GM19452 (cell line): ENCODE measurements at regions not wholly inside any gene's neighbourhood (a gene's known extent, or its start where the extent isn't known, plus 50 kb on each side); places are given as distances from the start of the nearest gene placed in this dataset.
"Not testable (repeated sequence)": the region's sequence is repeated elsewhere in the genome, so short reads cannot be mapped to it uniquely, and the experiment has no call there.

Experiments
- ATAC-seq: cut with Tn5 transposase; IDR thresholded peaks from one replicate; pipeline ENCODE4 v1.9.1; 2021; ENCODE audit not compliant: unreplicated experiment

DNA sequence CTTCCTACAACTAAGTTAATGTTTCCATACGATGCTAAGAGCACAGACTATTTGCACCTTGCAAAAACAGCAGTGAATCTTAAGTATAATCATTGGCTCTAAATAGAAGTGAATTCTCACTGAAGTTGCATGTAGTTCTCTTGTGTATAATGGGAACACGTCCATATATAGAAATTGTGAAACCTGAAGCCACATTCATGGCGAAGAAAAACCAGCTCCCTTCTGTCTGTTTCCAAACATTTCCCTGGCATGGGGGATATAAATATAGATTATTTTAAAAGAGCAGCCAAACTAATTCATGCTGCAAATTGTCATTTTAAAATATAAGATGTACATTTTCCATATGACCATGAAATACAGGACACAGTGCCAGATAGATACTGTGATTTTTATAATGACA, 71.1 kb downstream of the TRAM1L1 start:
- no peak for ATAC-seq

DNA sequence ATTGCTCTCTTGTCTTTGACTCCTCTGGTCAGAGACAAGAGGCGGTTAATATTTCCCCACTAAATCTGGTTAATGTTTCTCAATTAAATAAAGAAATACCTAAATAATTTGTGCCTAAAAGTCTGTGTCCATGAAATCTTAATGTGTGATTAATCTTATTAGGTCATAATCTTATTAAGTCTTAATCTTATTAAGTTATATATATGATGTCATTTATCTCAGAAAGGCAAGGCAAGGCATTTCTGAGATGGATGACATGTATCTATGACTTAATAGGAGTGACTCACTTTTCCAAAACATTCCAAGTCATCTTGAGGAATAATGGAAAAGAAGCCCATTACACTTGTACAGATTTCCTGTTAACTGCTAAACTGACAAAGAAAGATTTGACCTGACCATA, 74.7 kb downstream of the TRAM1L1 start:
- no peak for ATAC-seq

DNA sequence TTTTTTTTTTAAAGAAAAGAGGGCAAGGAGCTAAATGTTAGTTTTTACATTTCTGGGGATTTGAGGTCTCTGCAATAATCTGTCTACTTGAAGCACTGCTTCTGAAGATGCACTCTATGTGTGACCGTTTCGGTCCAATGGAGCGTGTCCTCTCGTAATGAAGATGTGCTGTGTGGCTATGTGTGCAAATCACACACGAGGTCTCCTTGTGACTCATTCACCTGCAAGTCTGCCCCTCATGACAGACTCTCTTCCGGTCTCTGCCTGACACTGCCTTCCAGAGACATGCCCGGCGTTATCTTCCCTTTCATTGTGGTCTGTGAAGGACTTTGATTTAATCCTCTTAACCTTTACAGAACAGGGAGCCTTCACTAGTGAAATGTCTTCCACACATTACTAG, 84.3 kb downstream of the TRAM1L1 start:
- no peak for ATAC-seq

DNA sequence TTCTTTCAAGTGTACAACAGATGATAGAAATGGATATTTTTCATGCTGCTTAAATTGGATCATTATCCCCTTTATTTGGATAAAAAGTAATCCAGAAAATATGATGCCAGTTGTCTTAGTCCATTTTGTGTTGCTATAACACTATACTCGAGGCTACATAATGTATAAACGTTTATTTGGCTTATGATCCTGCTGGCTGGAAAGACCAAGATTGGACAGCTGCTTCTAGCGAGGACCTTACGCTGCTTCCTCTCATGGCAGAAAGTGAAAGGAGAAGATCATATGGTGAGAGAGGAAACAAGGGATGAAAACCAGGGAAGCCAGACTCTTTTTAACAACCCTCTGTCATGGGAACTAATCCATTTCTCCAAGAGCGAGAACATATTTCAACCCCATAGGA, 102.7 kb downstream of the TRAM1L1 start:
- ATAC-seq = no peak

DNA sequence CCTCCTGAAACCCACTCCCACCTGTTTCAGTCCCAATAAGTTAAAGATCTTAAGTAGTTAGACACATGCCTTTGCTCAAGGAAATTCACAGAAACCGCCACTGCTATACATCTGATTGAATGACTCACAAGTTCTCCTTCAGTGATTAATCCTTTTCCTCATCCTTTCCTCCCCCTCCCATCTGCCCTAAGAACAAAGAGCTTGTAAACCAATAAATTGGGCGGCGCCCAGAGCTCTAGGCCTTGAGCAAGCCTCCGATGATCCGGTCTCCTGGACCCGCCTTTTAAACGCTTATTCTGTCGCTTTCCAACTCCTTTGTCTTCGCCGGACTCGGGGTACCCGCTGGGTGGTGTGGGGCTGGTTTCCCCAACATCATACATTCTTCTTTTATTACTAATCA, 104.9 kb downstream of the TRAM1L1 start:
- ATAC-seq = not testable (repeated sequence)

DNA sequence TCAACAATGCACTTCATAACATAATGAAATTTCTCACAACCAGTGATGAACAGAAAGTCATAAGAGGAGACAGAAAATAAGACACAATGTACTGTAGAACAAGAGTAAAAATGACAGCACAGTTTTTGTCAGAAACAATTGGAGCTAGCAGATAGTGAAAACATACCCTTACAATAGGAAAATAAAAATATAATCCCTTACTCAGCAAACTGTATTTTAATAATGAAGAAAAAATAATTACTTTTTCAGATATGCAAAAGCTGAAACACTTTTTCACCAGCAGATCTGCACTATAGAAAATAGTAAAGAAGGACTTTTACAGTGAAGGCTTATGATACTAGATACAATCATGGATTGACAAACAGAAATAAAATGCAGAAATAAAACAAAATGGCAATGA, 126.3 kb downstream of the TRAM1L1 start:
- no peak for ATAC-seq

DNA sequence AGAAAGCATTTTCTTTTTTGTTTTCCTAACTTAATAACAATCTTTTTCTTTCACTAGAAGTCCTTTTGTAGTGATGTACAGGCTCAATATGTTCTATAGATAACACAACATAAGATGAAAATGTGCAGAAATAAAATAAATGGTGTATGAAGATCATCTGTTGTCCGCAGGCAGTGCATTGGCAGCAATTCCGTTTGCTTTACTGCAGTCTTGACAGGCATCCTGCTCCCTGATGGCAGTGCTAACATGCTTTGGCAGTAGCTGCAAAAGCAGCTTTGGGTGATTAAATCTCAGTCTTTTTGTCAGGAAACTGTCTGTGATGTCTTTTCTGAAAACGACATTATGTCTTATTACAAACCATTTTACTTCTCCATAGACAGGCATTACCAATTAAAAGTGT, 131.4 kb downstream of the TRAM1L1 start:
- ATAC-seq = no peak

DNA sequence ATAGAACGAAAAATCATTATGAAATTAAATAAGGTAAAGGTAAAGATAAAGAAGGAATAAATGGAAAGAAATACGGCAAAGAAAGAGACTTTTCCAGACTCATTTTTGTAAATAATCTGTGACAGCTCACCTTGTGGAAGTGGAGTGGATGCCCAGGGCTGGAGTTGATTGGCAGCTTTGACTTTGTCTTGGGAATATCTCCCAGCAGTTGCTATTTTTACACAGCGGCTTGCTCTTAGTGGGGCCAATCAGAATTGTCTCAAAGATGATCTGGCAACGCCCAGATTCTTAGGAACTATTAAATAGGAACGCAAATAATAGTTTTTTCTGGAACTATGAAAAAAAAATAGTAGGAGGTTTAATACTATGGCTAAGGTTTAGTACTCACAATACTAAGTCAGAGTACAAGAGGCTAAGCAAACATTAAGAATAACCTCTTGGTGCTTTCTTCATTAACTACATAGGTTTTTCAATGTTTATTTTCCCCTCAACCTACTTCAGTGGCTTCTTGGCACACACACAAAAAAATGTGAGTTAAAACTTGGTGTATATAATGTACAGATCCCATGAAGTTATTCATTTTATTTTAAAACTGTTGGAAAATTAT, 132.7 kb downstream of the TRAM1L1 start:
- no peak for ATAC-seq

DNA sequence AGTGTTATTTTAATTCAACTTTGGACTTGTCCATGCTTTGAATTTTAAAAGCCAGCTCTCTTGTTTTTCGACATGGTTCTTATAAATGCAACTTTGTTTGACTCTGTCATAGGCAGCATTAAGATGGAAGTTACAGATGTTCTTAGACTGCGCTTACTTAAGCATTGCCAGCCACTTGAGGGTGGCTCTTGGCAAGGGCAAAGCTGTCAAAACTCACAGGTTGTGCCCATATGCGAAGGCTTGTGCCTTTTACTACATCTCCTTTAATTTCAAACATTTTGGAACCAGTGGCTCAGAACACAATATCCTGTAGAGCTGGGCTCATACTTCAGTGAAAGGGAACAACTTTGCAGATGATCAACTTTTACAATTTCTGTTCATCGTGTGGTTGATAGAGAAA, 135.5 kb downstream of the TRAM1L1 start:
- no peak for ATAC-seq

DNA sequence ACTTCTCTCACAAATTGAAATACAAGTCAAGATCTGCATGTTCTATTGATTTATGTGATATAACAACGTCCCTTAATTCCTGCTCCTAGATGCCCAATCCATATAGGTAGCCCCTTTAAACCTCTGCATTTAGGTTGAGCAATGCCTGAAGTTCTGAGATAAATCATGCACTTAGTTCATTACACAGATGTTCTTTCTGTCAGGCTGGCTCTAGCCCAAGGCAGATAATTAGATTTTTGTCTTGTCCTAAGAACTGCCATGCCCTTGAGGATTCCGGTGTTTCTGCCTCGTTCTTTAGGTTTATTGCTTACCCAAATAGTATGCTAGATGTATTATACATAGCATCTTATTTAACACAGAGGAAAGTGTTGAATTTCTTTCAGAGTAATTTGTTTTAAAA, 143.1 kb downstream of the TRAM1L1 start:
- ATAC-seq = no peak

DNA sequence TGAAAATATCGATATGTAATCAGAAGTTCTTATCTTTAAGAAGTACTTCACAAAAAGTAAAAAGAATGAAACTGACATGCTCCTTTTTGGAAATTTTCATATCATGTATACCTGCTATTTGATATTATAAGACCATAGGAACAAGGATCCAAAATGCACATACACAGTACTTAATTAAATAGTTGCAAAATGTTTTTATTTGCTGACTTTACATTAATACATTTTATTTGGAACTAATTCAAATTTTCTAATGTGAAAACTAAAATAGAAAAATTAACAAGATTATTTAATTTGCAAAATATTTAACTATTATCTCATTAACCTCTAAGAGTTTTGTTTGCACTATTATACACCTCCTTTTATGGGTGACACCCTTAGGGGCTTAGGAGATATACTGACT, 155.0 kb downstream of the TRAM1L1 start:
- ATAC-seq = no peak

DNA sequence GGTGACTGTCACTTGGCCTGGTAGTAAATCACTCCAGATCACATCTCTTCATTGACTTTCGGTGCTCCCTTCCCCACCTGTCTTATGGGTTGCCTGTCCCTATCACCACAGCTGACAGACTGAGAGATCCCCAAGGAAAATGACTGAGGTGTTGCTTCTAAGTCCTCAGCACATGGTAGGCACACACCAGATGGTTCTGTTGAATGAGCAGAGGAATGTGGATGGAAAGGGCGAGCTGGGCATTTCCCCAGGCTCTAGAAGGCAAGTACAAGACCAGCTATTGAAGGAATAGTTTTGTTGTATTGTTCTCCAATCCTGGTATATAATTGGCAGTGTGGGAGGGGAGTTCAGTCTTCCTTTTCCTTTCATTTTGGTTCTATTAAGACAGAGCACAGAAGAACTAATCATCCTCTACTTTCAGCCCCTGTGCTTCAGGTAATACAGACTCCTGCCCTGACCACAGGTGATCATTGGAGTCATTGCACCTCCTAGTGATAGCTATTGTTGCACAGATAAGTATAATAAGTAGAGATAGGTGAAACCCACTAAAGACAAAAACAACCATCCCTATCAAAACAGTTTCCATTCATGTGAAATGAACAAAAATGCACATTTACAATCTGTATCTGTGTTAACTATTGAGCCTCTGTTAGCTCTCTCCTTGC, 158.6 kb downstream of the TRAM1L1 start:
- no peak for ATAC-seq

DNA sequence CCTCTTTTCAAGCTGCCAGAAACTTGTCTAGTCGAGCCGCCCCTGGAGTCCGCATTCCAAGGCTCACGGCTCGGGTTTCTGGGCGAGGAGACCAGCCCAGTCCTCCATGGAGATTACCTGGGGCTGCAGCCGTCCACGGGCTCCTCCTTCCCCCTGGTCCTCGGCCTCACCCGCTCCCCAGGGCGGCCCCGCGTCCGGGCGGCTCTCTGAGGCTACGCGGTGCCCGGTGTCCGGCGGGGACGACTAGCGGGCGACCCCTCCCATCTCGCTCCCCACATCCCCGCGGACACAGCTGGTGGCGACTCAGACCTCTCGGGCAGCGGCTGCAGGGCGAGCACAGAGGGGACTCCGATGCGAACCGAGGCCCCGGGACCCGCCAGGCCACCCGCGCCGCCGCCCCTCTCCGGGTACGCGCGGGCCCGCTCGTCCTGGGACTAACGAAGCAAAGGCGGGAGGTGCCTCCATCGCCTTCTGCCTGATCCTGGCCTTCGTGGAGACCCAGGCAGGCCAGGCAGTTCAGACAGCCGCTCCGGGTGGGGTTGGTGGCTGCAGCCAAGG, 159.4 kb downstream of the TRAM1L1 start:
- ATAC-seq = no peak

DNA sequence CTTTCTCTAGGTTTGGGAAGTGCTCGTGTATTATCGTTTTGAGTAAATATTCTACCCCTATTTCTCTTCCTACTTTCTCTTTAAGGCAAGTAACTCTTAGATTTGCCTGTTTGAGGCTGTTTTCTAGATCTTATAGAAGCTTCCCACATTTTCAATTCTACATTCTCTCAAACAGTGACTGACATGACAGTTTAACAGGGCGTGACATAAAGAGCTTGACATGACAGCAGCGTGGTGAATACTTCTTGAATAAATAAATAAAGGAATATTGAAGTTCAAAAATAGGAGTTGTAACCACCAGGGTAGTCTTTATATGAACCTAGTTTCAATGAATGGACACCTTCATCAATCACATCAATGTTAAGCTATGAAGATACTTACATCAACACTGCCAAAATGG, 162.0 kb downstream of the TRAM1L1 start:
- ATAC-seq = no peak

DNA sequence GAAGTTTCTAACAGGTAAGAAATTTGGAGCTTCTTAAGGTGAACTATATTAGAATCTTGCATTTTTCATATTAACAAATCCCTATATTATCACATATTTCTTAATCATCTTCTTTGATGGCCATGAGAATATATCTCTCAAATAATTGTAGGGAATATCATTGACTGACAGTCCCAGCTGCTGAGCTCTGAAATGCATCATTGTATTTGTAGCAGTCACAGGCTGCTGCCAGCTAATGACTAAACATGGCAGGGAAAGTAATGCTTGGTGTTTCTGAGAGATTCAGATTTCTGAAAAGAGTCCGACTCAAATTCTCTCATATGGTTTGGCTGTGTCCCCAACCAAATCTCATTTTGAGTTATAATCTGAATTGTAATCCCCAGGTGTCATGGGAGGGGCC, 171.9 kb downstream of the TRAM1L1 start:
- ATAC-seq = no peak

DNA sequence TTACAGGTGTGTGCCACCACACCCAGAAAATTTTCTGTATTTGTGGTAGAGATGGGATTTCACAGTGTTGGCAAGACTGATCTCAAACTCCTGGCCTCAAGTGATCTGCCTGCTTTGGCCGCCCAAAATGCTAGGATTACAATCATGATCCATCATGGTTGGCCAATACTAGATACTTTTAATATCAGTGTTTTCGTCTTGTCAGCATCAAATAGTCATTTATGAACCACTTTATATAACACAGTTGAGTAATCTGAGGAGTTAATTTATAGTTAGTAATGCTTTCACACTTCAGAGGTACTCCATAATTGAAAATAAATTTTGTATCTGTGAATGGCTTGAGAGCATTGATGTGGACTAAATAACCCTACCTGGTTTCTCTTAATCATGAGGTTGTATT, 178.6 kb downstream of the TRAM1L1 start:
- no peak for ATAC-seq

DNA sequence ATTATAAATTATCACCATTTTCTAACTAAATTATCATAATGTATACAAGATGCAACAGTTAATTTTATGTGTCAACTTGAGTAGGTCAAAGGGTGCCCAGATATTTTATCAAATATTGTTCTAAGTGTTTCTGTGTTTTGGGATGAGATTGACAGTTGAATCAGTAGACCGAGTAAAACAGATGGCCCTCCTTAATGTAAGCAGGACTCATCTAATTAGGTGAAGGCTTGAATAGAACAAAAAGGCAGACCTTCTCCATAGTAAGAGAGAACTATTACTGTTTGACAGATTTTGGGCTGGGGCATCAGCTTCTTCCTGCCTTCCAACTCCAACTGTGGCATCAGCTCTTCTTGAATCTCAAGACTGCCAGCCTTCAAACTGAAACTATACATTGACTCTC, 185.8 kb downstream of the TRAM1L1 start:
- ATAC-seq = no peak

DNA sequence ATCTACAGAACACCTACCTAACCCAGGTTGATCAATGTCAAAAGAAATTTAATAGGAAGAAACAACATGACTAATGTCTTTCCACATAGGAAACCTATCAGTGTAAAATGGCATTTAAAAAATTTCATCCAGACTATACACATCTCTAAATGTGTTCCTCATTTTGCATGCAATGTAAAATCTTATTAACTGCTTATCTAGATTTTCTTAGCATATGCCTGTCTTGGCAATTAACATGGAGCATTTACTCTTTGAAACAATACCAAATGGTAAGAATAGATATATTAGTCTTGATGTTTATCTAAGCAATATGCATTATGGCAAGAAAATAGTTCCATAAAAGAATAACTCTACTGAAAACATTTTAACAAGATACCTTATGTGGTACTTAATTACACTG, 199.8 kb downstream of the TRAM1L1 start:
- ATAC-seq = no peak

DNA sequence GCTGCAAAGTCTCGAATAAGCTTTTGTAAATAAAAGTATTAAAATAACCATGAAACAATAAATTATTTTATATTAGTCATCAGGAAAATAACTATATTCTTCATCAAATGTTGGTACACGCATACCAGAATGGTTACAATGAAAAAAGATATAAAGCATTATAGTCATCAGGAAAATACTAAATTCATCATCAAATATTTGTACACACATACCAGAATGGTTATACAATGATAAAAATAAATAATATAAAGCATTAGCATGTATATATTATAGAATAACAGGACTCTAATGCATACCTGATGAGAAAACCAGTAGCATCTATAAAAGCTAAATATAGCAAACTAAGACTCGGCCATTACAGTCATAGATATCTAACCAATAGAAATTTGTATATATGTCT, 202.9 kb downstream of the TRAM1L1 start:
- no peak for ATAC-seq

DNA sequence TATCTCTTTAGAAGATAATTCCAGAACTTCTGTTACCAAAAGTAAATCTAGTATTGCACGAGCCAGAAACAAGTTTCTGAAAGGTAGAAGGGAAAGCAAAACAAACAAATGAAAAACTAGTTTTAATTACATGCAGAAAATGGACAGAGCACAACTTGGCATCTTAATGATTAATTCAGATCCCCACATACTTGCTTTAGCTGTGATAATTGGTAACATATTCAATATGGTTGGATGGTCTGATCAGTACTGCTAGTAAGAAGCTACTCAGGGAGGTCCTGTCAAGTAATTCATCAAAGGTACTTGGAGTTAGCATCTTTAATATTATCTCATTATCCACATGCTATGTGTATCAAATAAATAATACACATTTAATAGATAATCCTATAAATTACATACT, 204.3 kb downstream of the TRAM1L1 start:
- ATAC-seq = peak; percentile 89

DNA sequence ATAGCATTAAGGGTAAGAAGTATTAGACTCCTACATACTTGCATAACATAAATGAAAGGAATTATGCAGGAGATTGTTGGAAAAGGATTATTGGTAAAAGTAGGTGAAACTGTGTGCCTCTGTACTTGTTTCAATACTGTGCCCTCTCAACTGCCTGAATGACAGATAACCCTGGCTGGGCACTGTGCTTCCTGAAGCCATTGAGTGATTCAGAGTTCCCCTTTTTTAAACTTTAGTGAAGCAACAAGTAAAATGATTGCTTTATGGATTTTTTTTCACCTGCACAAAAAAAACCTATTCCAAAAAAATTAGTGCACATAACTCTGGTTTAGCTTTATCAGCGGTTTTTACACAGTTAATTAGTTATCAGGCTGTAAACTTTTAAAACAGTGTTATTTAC, 204.8 kb downstream of the TRAM1L1 start:
- ATAC-seq = peak; percentile 64

DNA sequence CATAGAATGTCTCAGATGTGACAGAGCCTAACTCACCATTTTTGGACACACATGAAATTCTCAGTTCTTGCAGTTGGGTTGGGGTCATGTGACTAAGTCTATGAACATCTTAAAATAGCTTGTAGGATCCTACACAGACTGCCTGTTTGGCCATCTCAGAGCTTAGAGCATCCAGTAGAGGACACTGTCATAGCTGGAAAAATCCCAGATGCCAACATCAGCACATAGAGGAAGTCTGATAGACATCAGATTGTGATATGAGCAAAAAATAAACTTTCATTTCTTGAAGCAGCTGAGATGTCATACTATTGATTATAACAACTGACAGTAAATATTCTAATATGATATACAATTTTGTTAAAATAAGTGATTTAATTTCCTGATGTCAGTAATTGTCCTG, 207.1 kb downstream of the TRAM1L1 start:
- ATAC-seq = no peak

DNA sequence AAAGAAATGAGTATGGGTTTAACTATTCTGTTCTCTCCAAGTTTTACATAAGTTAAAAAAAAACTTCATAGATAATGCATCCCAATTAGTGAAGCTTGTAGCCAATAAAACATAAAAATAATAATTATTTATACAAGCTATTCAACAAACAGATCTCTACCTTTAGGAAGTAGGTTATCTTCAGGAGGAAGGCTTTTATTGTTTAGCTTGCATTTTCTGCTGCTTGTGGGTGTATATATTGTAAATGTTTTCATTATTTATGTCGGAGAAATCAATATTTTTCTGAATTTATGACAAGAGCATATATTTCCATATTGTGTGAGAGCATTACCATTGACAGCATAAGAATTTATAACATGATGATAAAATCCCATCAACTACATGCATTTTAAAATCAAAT, 208.3 kb downstream of the TRAM1L1 start:
- ATAC-seq = no peak
